MCF 10A (cell line): ENCODE measurements at regions not wholly inside any gene's neighbourhood (a gene's known extent, or its start where the extent isn't known, plus 50 kb on each side); places are given as distances from the start of the nearest gene placed in this dataset.

Source experiments
- BruUV-seq: library from RNA; stranded (reverse); fragments of 400-500 nt; replicated peaks from 2 replicates; lab custom pipeline; 2021; lab: Mats Ljungman, UMichigan
- CTCF ChIA-PET: fragments of 300-600 bp; sonication (Branson Sonifier 250); formaldehyde crosslinking; extraction: SDS; loops from one replicate; lab custom pipeline; 2021; ENCODE audit warnings: antibody characterized with exemption, inconsistent platforms; lab: Yijun Ruan, JAX
- POLR2A ChIA-PET: fragments of 300-600, 350-650 bp; sonication (Branson Sonifier 250); formaldehyde crosslinking; extraction: SDS; loops from one replicate; lab custom pipeline; 2020; ENCODE audit warnings: antibody characterized with exemption, inconsistent platforms; lab: Yijun Ruan, JAX
- DNase-seq: peaks from one replicate; pipeline ENCODE4 v3.0.0-alpha.2; 2018; ENCODE audit not compliant: unreplicated experiment
- H3K27ac Mint-ChIP-seq: one replicate; pipeline ENCODE4 v1.8.0; 2022; ENCODE audit warnings: mild to moderate bottlenecking, low read depth, mixed read lengths; ENCODE audit not compliant: unreplicated experiment
- H3K27me3 Mint-ChIP-seq: one replicate; pipeline ENCODE4 v1.8.0; 2022; ENCODE audit warnings: mixed read lengths; ENCODE audit not compliant: insufficient read depth, unreplicated experiment
- H3K36me3 Mint-ChIP-seq: one replicate; pipeline ENCODE4 v1.8.0; 2022; ENCODE audit warnings: mild to moderate bottlenecking, moderate library complexity, mixed read lengths; ENCODE audit not compliant: insufficient read depth, unreplicated experiment
- H3K4me1 Mint-ChIP-seq: one replicate; pipeline ENCODE4 v1.8.0; 2022; ENCODE audit warnings: mixed read lengths; ENCODE audit not compliant: insufficient read depth, unreplicated experiment
- H3K4me3 Mint-ChIP-seq: one replicate; pipeline ENCODE4 v1.8.0; 2022; ENCODE audit warnings: mild to moderate bottlenecking, moderate library complexity, mixed read lengths; ENCODE audit not compliant: unreplicated experiment
- H3K9me3 Mint-ChIP-seq: one replicate; pipeline ENCODE4 v1.8.0; 2022; ENCODE audit warnings: mixed read lengths; ENCODE audit not compliant: unreplicated experiment
- CTCF ChIP-seq: fragments of 200-600 bp; IDR thresholded peaks from one replicate; pipeline ENCODE4 v1.8.0; 2022; ENCODE audit warnings: antibody characterized with exemption, mild to moderate bottlenecking; ENCODE audit not compliant: unreplicated experiment
- intact Hi-C: fragments of 100-400 bp; cut with micrococcal nuclease; formaldehyde crosslinking; loops from 2 replicates; pipeline ENCODE4 v1.14.1; 2022

GRCh38 chr4:111208970-111209369 lies 586.1 kb upstream of the PITX2 start:
- ChIA-PET POLR2A (no interaction called here), CTCF (interaction anchor here (0.6 kb wide), 1 partner anchor 621 kb away, joined by 4 read pairs; no protein-coding TSS in a partner anchor)
- Mint-ChIP-seq H3K36me3 (no peaks in the 10 kb centered on the region), H3K9me3 (no peaks in the 10 kb centered on the region), H3K4me1 (no peaks in the 10 kb centered on the region), H3K4me3 (no peak overlapping the region), H3K27ac (no peak overlapping the region), H3K27me3 (peaks cover 23% of the 10 kb centered on the region)
- intact Hi-C loops: no loop called here
- TF ChIP-seq CTCF: no peak
- no TSS peak for BruUV-seq
- DNase-seq: no peak

GRCh38 chr4:111209706-111210105 lies 586.8 kb upstream of the PITX2 start:
- no peaks in the 10 kb centered on the region for H3K4me1 Mint-ChIP-seq
- H3K9me3 Mint-ChIP-seq: no peaks in the 10 kb centered on the region
- TF ChIP-seq CTCF: no peak
- ChIA-PET CTCF (interaction anchor here (0.6 kb wide), 1 partner anchor 622 kb away, joined by 4 read pairs; no protein-coding TSS in a partner anchor), POLR2A (interaction anchor here (1.1 kb wide), 1 partner anchor 12 kb away, joined by 4 read pairs; no protein-coding TSS in a partner anchor)
- H3K27ac Mint-ChIP-seq: no peak overlapping the region
- no peak for DNase-seq
- BruUV-seq: no TSS peak
- H3K36me3 Mint-ChIP-seq: no peaks in the 10 kb centered on the region
- peaks cover 26% of the 10 kb centered on the region for H3K27me3 Mint-ChIP-seq
- intact Hi-C loops: no loop called here
- no peak overlapping the region for H3K4me3 Mint-ChIP-seq

- intact Hi-C loops: no loop called here
- BruUV-seq: no TSS peak
- TF ChIP-seq CTCF: no peak
These were observed 587.7 kb upstream of the PITX2 start for GRCh38 chr4:111210595-111210994.

GRCh38 chr4:111213531-111213930 lies 590.7 kb upstream of the PITX2 start:
- TF ChIP-seq CTCF: no peak
- intact Hi-C loops: no loop called here
- BruUV-seq: no TSS peak
- H3K27me3 Mint-ChIP-seq: peaks cover 35% of the 10 kb centered on the region
- ChIA-PET POLR2A (no interaction called here), CTCF (interaction anchor here (0.6 kb wide), 1 partner anchor 687 kb away, joined by 3 read pairs; no protein-coding TSS in a partner anchor)
- no peaks in the 10 kb centered on the region for H3K36me3 Mint-ChIP-seq
- H3K27ac Mint-ChIP-seq: no peak overlapping the region
- DNase-seq: no peak
- H3K4me3 Mint-ChIP-seq: no peak overlapping the region
- no peaks in the 10 kb centered on the region for H3K4me1 Mint-ChIP-seq
- H3K9me3 Mint-ChIP-seq: no peaks in the 10 kb centered on the region

More at GRCh38 chr4:111210595-111210994, 587.7 kb upstream of the PITX2 start:
- no peaks in the 10 kb centered on the region for H3K4me1 Mint-ChIP-seq
- no peak overlapping the region for H3K4me3 Mint-ChIP-seq
- DNase-seq: no peak
- peaks cover 35% of the 10 kb centered on the region for H3K27me3 Mint-ChIP-seq
- ChIA-PET POLR2A (interaction anchor here (1.1 kb wide), 1 partner anchor 11 kb away, joined by 4 read pairs; no protein-coding TSS in a partner anchor), CTCF (no interaction called here)
- H3K36me3 Mint-ChIP-seq: no peaks in the 10 kb centered on the region
- no peaks in the 10 kb centered on the region for H3K9me3 Mint-ChIP-seq
- H3K27ac Mint-ChIP-seq: no peak overlapping the region
